GM13976 (cell line): ENCODE measurements at regions not wholly inside any gene's neighbourhood (a gene's known extent, or its start where the extent isn't known, plus 50 kb on each side); places are given as distances from the start of the nearest gene placed in this dataset.

Experiments used
- DNase-seq: peaks from one replicate; pipeline ENCODE4 v3.0.0; 2012; ENCODE audit warnings: low spot score
- in situ Hi-C: fragments of 300-500 bp; cut with MboI; formaldehyde crosslinking; loops from one replicate; pipeline ENCODE4 v1.12.0; 2022; ENCODE audit warnings: low sequenced_read_pairs, mixed read lengths, inconsistent platforms; ENCODE audit not compliant: unreplicated experiment
- TF ChIP-seq, protein P1 (sequence below): IDR thresholded peaks from 2 replicates; pipeline ENCODE4 v1.5.1; 2012; ENCODE audit warnings: borderline replicate concordance, mild to moderate bottlenecking; ENCODE audit not compliant: insufficient read depth; ENCODE audit errors: extremely low read depth, missing control alignments, control extremely low read depth

DNA sequence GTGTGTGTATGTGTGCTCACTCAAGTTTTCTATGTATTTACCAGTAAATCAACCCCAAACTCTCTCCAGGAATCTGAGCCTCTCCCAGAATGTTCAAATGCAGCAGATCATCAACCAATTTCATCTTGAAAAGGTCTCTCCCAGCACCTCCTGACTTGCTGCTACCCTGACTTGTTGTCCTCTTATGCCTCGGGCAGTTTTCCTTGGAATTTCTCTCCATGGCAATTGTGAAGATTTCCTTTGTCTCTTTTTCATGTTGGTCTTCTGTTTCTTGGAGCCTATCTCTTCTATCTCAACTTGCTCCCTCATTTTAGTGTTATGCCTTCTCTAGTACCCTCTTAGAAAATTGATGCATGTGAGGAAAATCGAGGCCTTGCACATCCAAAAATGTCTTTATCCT is 303.6 kb upstream of the KIF2A start:
- no peak for DNase-seq
- in situ Hi-C loops: no loop called here
- TF ChIP-seq, protein P1, sequence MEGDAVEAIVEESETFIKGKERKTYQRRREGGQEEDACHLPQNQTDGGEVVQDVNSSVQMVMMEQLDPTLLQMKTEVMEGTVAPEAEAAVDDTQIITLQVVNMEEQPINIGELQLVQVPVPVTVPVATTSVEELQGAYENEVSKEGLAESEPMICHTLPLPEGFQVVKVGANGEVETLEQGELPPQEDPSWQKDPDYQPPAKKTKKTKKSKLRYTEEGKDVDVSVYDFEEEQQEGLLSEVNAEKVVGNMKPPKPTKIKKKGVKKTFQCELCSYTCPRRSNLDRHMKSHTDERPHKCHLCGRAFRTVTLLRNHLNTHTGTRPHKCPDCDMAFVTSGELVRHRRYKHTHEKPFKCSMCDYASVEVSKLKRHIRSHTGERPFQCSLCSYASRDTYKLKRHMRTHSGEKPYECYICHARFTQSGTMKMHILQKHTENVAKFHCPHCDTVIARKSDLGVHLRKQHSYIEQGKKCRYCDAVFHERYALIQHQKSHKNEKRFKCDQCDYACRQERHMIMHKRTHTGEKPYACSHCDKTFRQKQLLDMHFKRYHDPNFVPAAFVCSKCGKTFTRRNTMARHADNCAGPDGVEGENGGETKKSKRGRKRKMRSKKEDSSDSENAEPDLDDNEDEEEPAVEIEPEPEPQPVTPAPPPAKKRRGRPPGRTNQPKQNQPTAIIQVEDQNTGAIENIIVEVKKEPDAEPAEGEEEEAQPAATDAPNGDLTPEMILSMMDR: no peak

DNA sequence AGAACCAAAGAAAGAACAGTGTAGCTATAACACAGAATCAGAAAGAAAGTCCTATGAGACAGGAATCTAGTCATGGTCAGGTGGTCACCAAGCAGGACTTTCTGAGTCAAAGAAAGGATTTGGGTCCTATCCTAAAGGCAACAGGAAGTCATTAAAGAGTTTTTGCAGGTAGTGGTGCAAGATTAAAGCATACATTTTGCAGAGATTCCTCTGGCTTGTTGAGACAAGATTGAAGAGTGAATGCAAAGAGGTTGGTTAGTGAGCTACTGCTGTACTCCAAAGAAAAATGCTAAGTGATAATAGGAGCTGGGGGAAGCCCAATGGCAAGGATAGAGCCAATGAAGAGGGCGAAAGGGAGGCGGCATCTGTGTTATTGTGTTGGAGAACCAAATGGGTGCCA is 300.5 kb upstream of the KIF2A start:
- in situ Hi-C loops: no loop called here
- TF ChIP-seq, protein P1: no peak

DNA sequence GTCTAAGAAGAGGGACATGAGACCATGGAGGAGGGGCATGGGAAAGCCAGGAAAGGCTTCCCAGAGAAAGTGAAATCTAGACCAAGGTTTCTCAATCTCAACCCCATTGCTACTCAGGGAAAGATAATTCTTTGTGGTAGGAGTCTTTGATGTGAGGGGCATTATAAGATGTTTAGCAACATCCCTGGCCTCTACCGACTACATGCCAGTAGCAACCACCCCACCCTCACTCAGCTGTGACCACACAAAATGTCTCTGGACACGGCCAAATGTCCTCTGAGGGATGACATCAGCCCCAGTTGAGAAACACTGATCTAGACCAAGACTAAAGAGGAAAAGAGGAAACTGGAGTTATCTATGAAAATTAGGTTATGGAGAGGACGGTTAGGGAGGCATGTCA is 298.5 kb upstream of the KIF2A start:
- in situ Hi-C loops: no loop called here
- TF ChIP-seq, protein P1: no peak
- no peak for DNase-seq

More for the DNA sequence above, 300.5 kb upstream of the KIF2A start:
- DNase-seq: no peak

DNA sequence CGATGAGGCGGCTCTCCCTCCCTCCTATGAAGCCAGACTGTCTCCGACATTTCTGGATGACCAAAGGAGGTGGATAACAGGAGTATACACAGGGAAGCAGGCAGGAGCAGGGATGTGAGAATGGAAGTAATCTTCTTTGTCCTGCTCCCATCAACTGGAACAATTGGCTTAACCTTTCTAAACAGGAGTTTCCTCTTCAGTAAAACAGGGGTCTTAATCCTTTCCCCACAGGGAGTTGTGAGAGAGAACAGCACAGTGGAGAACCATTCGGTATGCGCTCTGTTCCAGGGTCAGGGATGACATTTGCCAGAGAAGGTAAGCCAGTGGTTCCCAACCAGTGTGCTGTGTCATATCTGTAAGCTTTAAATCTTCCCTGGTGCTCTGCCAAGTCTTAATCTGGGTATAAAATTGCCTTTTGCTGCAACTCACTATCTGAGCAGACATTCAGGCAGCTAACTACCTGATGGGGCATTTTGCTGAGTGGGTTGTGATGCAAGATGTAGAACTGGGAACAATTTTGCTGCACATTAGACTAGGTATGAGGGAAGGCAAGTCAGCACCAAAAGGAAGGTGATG is 294.8 kb upstream of the KIF2A start:
- in situ Hi-C loops: no loop called here

DNA sequence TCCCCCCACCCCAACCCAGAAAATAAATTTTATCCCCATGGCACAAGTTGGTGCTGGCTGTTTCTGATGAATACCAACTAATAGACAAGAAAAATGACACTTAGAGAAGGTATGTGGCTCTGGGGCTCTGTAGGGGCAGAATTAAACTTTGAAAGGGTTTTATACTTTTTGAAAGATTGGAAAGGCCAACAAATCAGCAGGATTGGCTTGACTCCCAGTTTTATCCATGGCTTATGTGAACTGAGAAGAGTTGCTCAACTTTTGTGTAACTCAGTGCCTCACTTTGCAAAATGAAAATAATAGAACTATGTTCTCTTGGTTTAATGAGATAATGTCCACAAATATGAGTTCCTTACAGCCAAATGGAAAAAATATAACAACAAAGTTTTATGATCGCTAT is 288.9 kb upstream of the KIF2A start:
- TF ChIP-seq, protein P1: no peak
- in situ Hi-C loops: no loop called here
- no peak for DNase-seq

More for the DNA sequence above, 294.8 kb upstream of the KIF2A start:
- DNase-seq: no peak
- TF ChIP-seq, protein P1: no peak

DNA sequence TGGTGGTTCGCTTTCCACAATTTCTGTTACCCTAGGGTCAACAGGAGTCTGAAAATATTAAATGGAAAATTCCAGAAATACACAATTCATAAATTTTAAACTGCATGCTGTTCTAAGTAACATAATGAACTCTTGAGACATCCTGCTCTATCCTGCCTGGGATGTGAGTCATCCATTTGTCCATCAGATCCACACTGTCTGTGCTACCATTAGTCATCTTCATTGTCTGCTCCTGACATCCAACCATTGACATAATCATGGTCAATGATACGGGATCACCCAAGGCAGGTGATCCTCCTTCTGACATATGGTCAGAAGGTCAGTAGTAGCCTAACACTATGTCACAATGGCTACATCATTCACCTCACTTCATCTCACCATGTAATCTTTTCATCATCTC is 276.7 kb upstream of the KIF2A start:
- in situ Hi-C loops: no loop called here
- DNase-seq: no peak
- TF ChIP-seq, protein P1: no peak
